ENCODE measurements at regions not wholly inside any gene's neighbourhood (a gene's known extent, or its start where the extent isn't known, plus 50 kb on each side); places are given as distances from the start of the nearest gene placed in this dataset.

- BruUV-seq (replicated peaks), result no TSS peak
- CTCF ChIA-PET, result no interaction called here
- no peaks in the 10 kb centered on the region for H3K79me2 ChIP-seq (ENCODE audit: control insufficient read depth, insufficient read depth, low read length)
- no peaks in the 10 kb centered on the region for H3K4me1 ChIP-seq (ENCODE audit: control insufficient read depth, extremely low read depth, insufficient read depth, low read length)
- no peak overlapping the region for H2AFZ ChIP-seq (ENCODE audit: low read depth, low read length)
- DNase-seq (ENCODE audit: low read depth, low spot score) (no peak), FAIRE-seq (no peak)
- POLR2A ChIA-PET, result no interaction called here
- no peaks in the 10 kb centered on the region for H3K27me3 ChIP-seq (ENCODE audit: control insufficient read depth in 2 of 2, insufficient read depth in 2 of 2, low read length in 2 of 2)
- dilution Hi-C loops (cut with MboI; ENCODE audit: extremely low pct_ligation_motif_present, low sequenced_read_pairs) (no loop called here), intact Hi-C loops (cut with micrococcal nuclease) (no loop called here)
- no peak overlapping the region for H3K4me2 ChIP-seq (ENCODE audit: insufficient read depth, low read length)
- H3K9me1 ChIP-seq (replicated peaks; ENCODE audit: control insufficient read depth, extremely low read depth, insufficient read depth, low read length), result no peaks in the 10 kb centered on the region
- no peaks in the 10 kb centered on the region for H4K20me1 ChIP-seq (replicated peaks; ENCODE audit: control insufficient read depth, extremely low read depth, insufficient read depth, low read length)
- H3K36me3 ChIP-seq (ENCODE audit: control insufficient read depth in 2 of 2, extremely low read depth in 1 of 2, insufficient read depth in 2 of 2, low read length in 2 of 2), result no peaks in the 10 kb centered on the region
- H3K4me3 ChIP-seq (replicated peaks in 1 of 3; ENCODE audit: insufficient read depth in 1 of 3, low read depth in 1 of 3, low read length in 3 of 3), result no peak overlapping the region
- no peaks in the 10 kb centered on the region for H3K9me3 ChIP-seq (replicated peaks; ENCODE audit: control insufficient read depth, insufficient read depth, low read length)
- TF ChIP-seq EZH2 (IDR thresholded peaks at IDR 0.05; ENCODE audit: borderline replicate concordance, low read depth, low read length, severe bottlenecking), result no peak
- no peak for TF ChIP-seq FOS (IDR thresholded peaks at IDR 0.05; ENCODE audit: borderline replicate concordance, insufficient read depth, low read length)
- no peak for TF ChIP-seq MAX (IDR thresholded peaks at IDR 0.05; ENCODE audit: insufficient read depth, insufficient read length)
- TF ChIP-seq JUN (IDR thresholded peaks at IDR 0.05; ENCODE audit: borderline replicate concordance, insufficient read depth, insufficient read length, low read depth), result no peak
- TF ChIP-seq POLR2AphosphoS5 (IDR thresholded peaks at IDR 0.05; ENCODE audit: insufficient read depth, low read depth, low read length), result no peak
- no peak for TF ChIP-seq MYC (IDR thresholded peaks at IDR 0.05; ENCODE audit: low read depth, low read length)
- no peak for TF ChIP-seq CTCF (IDR thresholded peaks at IDR 0.05; ENCODE audit: extremely low read depth in 1 of 2, insufficient read depth in 1 of 2, low read depth in 1 of 2, low read length in 2 of 2)
- no peak for TF ChIP-seq GATA2 (IDR thresholded peaks at IDR 0.05; ENCODE audit: insufficient read depth, insufficient read length, low read depth, low read length)
- TF ChIP-seq POLR2A (IDR thresholded peaks at IDR 0.05; ENCODE audit: low read depth, low read length), result no peak
- no peak overlapping the region for H3K9ac ChIP-seq (replicated peaks; ENCODE audit: extremely low read depth, insufficient read depth, low read length)
- no peak overlapping the region for H3K27ac ChIP-seq (ENCODE audit: insufficient read depth, low read depth, low read length)
Measured at GRCh38 chr11:79794484-79795393, 353.9 kb upstream of the TENM4 start.
